HG02759 (cell line): ENCODE measurements at regions not wholly inside any gene's neighbourhood (a gene's known extent, or its start where the extent isn't known, plus 50 kb on each side); places are given as distances from the start of the nearest gene placed in this dataset.
A peak's percentile ranks its signal among the peaks of the same experiment; 100 is the strongest.

Source experiments
- ATAC-seq: cut with Tn5 transposase; IDR thresholded peaks from one replicate; pipeline ENCODE4 v1.9.1; 2021; ENCODE audit warnings: mild to moderate bottlenecking, moderate library complexity; ENCODE audit not compliant: unreplicated experiment

DNA sequence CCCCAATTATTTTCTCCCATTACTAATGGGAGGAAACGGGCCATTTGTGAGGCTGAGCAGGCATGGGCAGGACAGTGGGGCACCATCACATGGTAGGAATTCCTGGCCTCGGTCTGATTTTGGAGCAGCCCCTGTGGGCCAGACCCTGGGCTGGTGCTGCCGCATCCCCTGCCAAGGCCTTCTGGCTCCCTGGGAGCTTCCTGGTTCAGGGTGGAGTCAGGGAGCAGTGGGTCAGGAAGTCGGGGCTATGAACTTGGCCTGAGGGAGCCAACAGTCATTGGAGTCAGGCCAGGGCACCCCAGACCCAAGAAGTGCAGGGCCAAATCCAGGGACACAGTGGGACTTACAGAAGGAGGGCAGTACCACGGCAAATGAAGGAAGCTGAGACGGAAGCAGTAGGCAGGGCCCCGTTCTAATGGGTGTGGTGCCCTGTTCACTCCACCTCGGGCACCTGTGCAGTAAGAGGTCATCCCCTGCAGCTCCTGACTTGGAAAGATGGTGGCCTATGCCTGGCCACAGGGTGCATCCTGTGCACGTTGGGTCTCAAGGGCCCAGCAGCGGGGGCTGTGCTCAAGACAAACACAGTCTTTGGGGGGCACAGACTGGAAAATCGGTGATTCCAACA, 328.1 kb downstream of the SMAD2 start:
- ATAC-seq: no peak

DNA sequence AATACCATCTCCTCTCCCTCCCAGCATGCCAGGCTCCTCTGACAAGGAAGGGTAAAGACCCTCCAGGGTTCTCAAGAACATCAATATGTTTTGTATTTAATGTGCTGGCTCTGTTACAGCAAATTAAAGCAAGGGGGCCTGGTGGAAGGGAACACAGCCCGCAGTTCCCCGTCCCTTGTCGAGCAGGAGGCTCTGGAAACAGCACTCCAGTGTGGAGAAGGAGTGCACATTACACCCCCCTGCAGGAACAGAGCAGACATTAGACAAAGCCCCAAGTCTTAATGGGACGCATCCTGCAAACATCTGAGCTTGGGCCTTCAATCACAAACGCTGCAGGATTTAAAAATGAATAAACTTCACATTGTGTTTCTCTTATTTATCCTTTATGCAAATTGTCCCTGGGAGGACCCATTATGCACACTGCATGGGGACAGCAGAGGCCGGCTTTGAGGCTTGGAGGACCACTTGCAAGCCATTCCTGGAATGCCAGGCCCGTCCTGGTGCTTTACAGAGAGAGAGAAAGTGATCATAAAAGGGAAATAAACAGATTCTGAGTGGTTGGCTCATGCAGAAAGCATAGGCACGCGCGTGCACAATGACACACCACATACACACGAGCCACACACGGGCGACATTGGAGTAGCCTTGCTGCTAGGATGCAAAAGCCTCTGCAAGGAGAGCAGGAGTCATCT, 328.7 kb downstream of the SMAD2 start:
- ATAC-seq: no peak

DNA sequence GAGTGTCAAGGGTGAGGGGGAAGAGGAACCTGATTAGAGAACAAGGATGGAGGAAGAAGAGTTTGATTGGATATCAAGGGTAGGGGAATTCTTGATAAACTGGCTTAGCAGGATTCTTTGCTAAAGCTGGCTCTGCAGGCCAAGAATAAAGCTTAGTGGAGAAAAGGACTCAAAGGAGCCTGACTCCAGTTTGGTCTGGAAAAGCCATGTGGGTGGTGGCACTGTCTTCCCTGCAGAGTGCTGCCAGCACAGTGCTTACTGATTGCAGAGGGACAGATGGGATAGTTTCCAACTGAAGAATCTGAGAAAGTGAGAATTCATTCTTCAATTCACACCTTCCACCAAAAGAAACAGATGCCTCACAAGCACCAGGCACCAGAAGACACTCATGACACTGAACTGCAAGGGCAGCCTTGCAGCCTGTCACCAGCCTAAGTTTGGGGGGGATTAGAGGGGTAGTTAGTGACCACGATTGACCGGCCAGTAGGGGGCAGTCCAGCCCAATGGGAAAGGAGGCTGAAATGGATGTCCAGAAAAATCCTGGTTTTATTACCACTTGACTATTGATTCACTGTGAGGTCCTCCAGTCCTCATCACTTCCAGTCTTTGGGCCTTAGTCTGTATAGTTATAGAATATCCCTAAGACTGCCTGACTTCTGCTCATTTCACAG, 334.5 kb downstream of the SMAD2 start:
- ATAC-seq: no peak

- ATAC-seq: no peak
These were observed 335.8 kb downstream of the SMAD2 start for GRCh38 chr18:47594621-47595086.

GRCh38 chr18:47593744-47594472, 336.6 kb downstream of the SMAD2 start:
- ATAC-seq: no peak

DNA sequence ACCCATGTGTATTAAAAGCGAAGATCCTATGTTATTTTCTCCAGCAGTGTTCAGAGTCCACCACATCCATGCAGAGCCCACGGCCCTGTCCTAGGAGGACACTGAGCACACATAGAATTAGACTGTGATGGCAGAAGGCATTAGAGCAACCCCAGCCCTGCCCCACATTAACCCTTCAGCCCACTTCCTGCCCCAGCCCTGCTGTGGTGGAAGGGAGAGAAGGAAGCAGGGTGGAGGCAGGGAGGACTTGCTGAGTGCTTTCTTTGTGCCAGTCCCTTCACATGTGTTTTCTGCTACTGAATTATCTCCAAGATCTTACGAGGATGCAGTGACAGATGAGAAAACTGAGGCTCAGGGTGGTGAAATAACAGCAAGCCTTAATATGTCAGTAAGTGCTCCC, 339.0 kb downstream of the SMAD2 start:
- ATAC-seq: no peak

DNA sequence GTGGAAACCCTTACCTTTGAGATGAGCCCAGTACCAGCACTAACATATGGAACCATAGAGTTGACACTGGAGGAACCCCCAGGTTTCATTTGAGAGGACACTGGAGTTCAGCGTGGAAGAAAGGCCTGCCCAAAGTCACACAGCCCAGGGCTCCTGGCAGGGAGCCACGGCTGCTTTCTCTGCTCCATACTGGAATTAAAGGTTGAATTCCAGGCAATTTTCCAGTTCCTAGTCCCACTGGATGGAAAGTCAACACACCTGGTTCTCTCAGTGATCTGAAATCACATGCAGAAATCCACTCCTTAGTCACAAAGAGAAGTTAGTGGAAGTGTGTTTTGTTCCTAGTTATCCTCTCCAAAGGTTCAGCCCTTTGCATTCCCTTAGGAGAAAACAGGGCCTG, 336.1 kb upstream of the SKOR2 start:
- no peak for ATAC-seq

- no peak for ATAC-seq
These were observed 335.1 kb upstream of the SKOR2 start for GRCh38 chr18:47586418-47587070.

DNA sequence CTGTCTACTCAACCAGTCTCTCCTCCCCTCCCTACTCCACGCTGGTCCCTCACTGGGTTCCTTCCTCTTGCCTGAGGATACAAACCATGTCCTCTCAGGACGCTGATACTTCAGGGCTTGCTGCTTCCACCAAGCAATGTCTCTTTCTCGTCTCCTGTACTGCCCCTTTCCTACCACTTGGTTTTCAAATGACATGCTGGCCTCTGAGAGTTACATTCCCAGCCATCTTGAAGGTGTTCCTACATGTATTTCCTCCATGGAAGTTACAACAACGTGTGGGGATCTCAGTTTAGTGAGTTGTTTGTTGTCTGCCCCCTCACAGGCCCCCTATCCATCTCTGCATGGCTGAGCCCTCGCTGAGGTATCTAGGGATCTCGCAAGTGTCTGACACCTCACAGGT, 334.5 kb upstream of the SKOR2 start:
- no peak for ATAC-seq

DNA sequence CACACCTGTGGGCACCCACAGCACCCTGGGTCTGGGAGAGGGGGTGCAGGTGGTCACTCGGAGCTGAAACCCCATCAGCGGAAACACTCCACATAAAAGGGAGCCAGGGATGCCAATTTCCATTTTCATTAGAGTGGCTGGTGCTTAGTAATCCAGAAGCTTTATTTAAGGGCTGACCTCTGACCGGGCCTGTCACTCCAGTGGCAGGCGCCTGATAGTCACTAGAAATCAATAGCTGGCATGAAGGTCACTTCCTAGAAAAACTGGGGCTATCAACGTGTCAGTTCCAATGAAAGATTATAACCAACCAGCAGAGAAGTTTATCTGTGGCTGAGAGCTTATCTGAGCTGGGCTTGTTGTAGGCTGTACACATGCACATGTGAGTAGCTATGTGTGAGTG, 333.7 kb upstream of the SKOR2 start:
- ATAC-seq: no peak

DNA sequence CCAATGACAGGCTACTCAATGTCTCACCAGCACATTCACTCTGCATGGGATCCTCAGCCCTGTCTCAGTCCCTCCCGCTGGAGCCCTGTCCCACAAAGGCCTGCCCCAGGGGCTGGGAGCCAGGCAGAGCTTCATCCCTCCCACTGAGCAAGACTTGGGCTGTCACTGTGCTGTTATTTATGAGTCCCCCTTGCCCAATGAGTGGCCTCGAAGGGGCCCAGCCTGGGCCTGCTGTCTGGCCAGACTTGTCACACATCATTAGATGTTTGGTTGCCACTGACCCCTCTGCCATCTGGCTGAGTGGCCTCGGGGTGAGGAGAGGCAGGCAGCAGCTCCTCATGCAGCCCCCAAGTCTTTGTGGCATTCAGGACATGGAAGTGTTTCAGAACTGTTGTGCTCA, 330.6 kb upstream of the SKOR2 start:
- ATAC-seq: no peak

- ATAC-seq: no peak
These were observed 326.1 kb upstream of the SKOR2 start for GRCh38 chr18:47577520-47577919.

GRCh38 chr18:47574966-47575365, 323.5 kb upstream of the SKOR2 start:
- no peak for ATAC-seq

- no peak for ATAC-seq
These were observed 320.5 kb upstream of the SKOR2 start for GRCh38 chr18:47571957-47572356.

- no peak for ATAC-seq
These were observed 315.3 kb upstream of the SKOR2 start for GRCh38 chr18:47566809-47567208.

DNA sequence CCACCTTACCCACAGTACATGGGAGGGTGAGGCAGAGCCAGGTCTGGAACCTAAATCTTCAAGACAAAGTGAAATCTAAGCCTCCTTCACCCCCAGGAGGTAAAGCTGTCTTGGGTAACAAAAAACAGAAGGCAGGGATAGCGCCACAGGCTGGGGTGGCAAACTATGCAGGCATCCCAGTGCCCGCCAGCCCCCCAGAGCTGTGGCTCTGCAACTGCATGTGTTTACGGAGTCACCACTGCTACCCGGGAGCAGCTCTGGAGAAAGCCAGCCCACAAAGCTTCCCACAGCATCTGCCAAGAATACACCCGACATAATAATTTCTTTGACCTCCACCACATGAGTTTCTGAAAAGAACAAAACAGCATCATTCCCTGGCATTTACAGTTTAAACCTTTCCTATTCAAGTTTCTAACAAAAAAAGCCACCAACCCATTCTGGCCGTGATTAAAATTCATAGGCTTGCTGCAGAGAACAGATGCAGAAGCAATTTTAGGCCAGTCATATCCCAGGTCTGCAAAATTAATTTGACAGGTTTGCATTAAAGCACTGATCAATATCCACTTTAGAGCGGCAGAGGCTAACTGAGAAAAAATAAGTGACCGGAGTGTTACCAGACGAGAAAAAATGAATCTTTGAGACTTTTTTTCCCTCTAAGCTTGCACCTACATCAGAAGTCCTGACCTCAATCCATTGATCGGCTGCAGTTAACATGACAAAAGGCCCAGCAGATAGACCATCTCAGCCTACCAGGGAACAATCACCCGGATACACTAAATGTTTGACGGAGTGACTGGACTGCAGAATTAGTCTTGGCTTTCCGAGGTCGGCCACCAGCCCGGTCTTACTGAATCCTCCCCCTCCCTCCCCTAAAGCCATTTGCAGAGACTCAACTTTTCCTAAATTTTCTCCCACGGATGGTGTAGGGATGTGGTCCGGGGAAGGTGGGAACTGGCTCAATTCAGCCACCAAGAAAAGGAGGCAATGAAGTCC, 309.6 kb upstream of the SKOR2 start:
- no peak for ATAC-seq

GRCh38 chr18:47558110-47558750, 306.8 kb upstream of the SKOR2 start:
- peak; percentile 76 for ATAC-seq

DNA sequence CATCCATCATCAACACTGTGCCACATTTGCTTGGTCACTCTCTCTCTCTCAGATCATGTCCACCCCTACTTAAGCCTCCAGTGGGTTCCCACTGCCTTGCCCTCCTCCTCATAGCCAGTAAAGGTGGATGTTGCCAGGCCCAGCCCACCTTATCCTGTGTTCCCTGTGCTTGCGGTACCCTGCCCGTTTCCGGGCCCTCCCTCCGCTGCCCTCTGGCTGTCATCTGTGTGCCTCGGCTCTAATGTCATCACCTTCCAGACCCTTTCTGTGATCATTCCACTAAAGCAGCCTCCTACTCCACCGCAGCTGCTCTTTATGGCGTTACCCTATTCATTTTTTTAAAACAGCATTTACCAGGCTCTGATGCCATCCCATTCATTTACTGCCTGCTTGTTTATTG, 305.7 kb upstream of the SKOR2 start:
- ATAC-seq: no peak

- no peak for ATAC-seq
These were observed 301.3 kb upstream of the SKOR2 start for GRCh38 chr18:47552783-47553182.
